ENCODE measurements at regions not wholly inside any gene's neighbourhood (a gene's known extent, or its start where the extent isn't known, plus 50 kb on each side); places are given as distances from the start of the nearest gene placed in this dataset.

DNA sequence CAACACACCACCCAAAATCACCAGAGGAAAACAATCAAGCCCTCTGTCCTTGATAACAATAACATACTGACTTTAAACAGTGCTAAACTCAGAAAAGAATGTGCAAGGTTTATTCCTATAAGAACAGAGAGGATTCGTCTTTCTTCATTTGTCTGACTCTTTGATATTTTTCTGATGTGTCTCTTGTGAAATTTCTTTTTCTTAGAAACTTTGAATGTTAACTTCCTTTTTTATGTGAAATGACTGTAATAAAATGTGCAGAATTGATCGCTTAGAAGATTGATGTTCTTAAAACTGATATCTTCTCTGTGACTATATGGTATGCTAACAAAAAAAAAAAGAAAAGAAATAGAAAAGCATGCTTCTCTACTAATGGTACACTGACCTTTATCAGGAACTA lies 947.4 kb upstream of the CITED2 start:
- TF ChIP-seq, protein P1, sequence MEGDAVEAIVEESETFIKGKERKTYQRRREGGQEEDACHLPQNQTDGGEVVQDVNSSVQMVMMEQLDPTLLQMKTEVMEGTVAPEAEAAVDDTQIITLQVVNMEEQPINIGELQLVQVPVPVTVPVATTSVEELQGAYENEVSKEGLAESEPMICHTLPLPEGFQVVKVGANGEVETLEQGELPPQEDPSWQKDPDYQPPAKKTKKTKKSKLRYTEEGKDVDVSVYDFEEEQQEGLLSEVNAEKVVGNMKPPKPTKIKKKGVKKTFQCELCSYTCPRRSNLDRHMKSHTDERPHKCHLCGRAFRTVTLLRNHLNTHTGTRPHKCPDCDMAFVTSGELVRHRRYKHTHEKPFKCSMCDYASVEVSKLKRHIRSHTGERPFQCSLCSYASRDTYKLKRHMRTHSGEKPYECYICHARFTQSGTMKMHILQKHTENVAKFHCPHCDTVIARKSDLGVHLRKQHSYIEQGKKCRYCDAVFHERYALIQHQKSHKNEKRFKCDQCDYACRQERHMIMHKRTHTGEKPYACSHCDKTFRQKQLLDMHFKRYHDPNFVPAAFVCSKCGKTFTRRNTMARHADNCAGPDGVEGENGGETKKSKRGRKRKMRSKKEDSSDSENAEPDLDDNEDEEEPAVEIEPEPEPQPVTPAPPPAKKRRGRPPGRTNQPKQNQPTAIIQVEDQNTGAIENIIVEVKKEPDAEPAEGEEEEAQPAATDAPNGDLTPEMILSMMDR (conservative IDR thresholded peaks at IDR 0.05), result no peak
- TF ChIP-seq EZH2 (IDR thresholded peaks at IDR 0.05; ENCODE audit: low read depth), result no peak

All from PC-9 (cell line).